ENCODE measurements at regions not wholly inside any gene's neighbourhood (a gene's known extent, or its start where the extent isn't known, plus 50 kb on each side); places are given as distances from the start of the nearest gene placed in this dataset.

- no peak for TF ChIP-seq CTCF (conservative IDR thresholded peaks at IDR 0.05; ENCODE audit: low read depth, low read length)
- no peak for TF ChIP-seq EZH2 (IDR thresholded peaks at IDR 0.05; ENCODE audit: low read length, unreplicated experiment)
- TF ChIP-seq EZH2phosphoT487 (IDR thresholded peaks at IDR 0.05; ENCODE audit: borderline replicate concordance, low read length): no peak
These were observed 117.1 kb upstream of the TSC22D1 start for GRCh38 chr13:44693156-44693764.

Measured in PC-3 (cell line).